Liver (tissue), 8 donors: ENCODE measurements at regions not wholly inside any gene's neighbourhood (a gene's known extent, or its start where the extent isn't known, plus 50 kb on each side); places are given as distances from the start of the nearest gene placed in this dataset.

Experiments used
- DNase-seq: peaks from one replicate; pipeline ENCODE4 v3.0.0-alpha.2; 2017; ENCODE audit warnings: low spot score
- H3K27ac ChIP-seq, 2 donors: one replicate each; pipeline ENCODE4 v1.7.0; 2013; ENCODE audit warnings: inconsistent platforms in 2 of 2, low read length in 2 of 2, control low read depth in 1 of 2, low read depth in 1 of 2, mild to moderate bottlenecking in 1 of 2
- H3K27me3 ChIP-seq, 4 donors: one replicate each; pipeline versions ENCODE4 v1.6.1 to v1.7.0; 2013; ENCODE audit warnings: low read length in 3 of 4, inconsistent platforms in 1 of 4, mild to moderate bottlenecking in 1 of 4, moderate library complexity in 1 of 4; ENCODE audit not compliant: control insufficient read depth in 4 of 4, insufficient read depth in 4 of 4
- H3K36me3 ChIP-seq, 4 donors: one replicate each; pipeline versions ENCODE4 v1.6.1 to v1.7.0; 2013; ENCODE audit warnings: low read length in 3 of 4, mild to moderate bottlenecking in 3 of 4, low read depth in 1 of 4, moderate library complexity in 1 of 4; ENCODE audit not compliant: control insufficient read depth in 4 of 4, insufficient read depth in 3 of 4
- H3K4me1 ChIP-seq, 4 donors: one replicate each; pipeline versions ENCODE4 v1.6.1 to v1.7.0; 2013; ENCODE audit warnings: low read length in 3 of 4, mild to moderate bottlenecking in 3 of 4, moderate library complexity in 1 of 4; ENCODE audit not compliant: control insufficient read depth in 4 of 4, insufficient read depth in 4 of 4
- H3K4me3 ChIP-seq, 3 donors: one replicate each; pipeline versions ENCODE4 v1.6.1 to v1.7.0; 2013; ENCODE audit warnings: low read length in 3 of 3, control low read depth in 1 of 3, low read depth in 1 of 3, mild to moderate bottlenecking in 1 of 3
- H3K9ac ChIP-seq, 2 donors: one replicate each; pipeline ENCODE4 v1.7.0; 2013; ENCODE audit warnings: low read length in 2 of 2, mild to moderate bottlenecking in 2 of 2, moderate library complexity in 2 of 2, control low read depth in 1 of 2, low read depth in 1 of 2
- H3K9me3 ChIP-seq, 4 donors: one replicate each; pipeline versions ENCODE4 v1.6.1 to v1.7.0; 2013; ENCODE audit warnings: low read length in 3 of 4; ENCODE audit not compliant: control insufficient read depth in 4 of 4
- EGR1 ChIP-seq, 2 donors: IDR thresholded peaks; 2 replicates each; pipeline ENCODE4 v1.6.1; 2016 to 2018; ENCODE audit warnings: antibody characterized with exemption in 2 of 2, low read depth in 2 of 2
- FOXA1 ChIP-seq: IDR thresholded peaks from 2 replicates; pipeline ENCODE4 v1.6.1; 2016; ENCODE audit warnings: antibody characterized with exemption
- GABPA ChIP-seq, 2 donors: IDR thresholded peaks in 1 of 2; conservative IDR thresholded peaks in 1 of 2; 2 replicates each; pipeline ENCODE4 v1.6.1; 2016; ENCODE audit warnings: antibody characterized with exemption in 2 of 2, mild to moderate bottlenecking in 1 of 2, moderate library complexity in 1 of 2
- HNF4G ChIP-seq: IDR thresholded peaks from 2 replicates; pipeline ENCODE4 v1.6.1; 2016; ENCODE audit warnings: antibody characterized with exemption
- JUND ChIP-seq, 2 donors: IDR thresholded peaks; 2 replicates each; pipeline ENCODE4 v1.6.1; 2016; ENCODE audit warnings: antibody characterized with exemption in 2 of 2
- NR2F2 ChIP-seq: IDR thresholded peaks from 2 replicates; pipeline ENCODE4 v1.6.1; 2016; ENCODE audit warnings: antibody characterized with exemption
- RAD21 ChIP-seq, 2 donors: IDR thresholded peaks; 2 replicates each; pipeline ENCODE4 v1.6.1; 2016; ENCODE audit warnings: antibody characterized with exemption in 2 of 2, mild to moderate bottlenecking in 2 of 2
- REST ChIP-seq: IDR thresholded peaks from 2 replicates; pipeline ENCODE4 v1.6.1; 2016; ENCODE audit warnings: antibody characterized with exemption, mild to moderate bottlenecking
- RXRA ChIP-seq, 2 donors: IDR thresholded peaks; 2 replicates each; pipeline ENCODE4 v1.6.1; 2017 to 2018; ENCODE audit warnings: antibody characterized with exemption in 2 of 2, mild to moderate bottlenecking in 1 of 2
- SP1 ChIP-seq: IDR thresholded peaks from 2 replicates; pipeline ENCODE4 v1.6.1; 2018; ENCODE audit warnings: antibody characterized with exemption, mild to moderate bottlenecking
- TAF1 ChIP-seq: conservative IDR thresholded peaks from 2 replicates; pipeline ENCODE4 v1.6.1; 2016; ENCODE audit warnings: antibody characterized with exemption, mild to moderate bottlenecking
- YY1 ChIP-seq: IDR thresholded peaks from 2 replicates; pipeline ENCODE4 v1.6.1; 2016; ENCODE audit warnings: antibody characterized with exemption, mild to moderate bottlenecking
- ZBTB33 ChIP-seq: IDR thresholded peaks from 2 replicates; pipeline ENCODE4 v1.6.1; 2016; ENCODE audit warnings: antibody characterized with exemption
- WGBS: extraction: QIAGEN DNeasy Blood & Tissue Kit; methylation state at CpG from one replicate; pipeline ENCODE4 v1.1.7; 2013; 5-methylcytosine and 5-hydroxymethylcytosine counted together
- TF ChIP-seq, protein P1 (sequence below): fragments of 150-350 bp; IDR thresholded peaks from 2 replicates; pipeline ENCODE4 v1.5.1; 2017; ENCODE audit warnings: improper control_type of control experiment, low read depth, low read length; ENCODE audit not compliant: missing input control
- TF ChIP-seq, protein P2 (sequence below): IDR thresholded peaks from 2 replicates; pipeline ENCODE4 v1.6.1; 2016; ENCODE audit warnings: antibody characterized with exemption
- donor health status: healthy.
- donor health status: healthy.
- donor health status: healthy.
- donor health status: healthy.
- donor health status: healthy.

DNA sequence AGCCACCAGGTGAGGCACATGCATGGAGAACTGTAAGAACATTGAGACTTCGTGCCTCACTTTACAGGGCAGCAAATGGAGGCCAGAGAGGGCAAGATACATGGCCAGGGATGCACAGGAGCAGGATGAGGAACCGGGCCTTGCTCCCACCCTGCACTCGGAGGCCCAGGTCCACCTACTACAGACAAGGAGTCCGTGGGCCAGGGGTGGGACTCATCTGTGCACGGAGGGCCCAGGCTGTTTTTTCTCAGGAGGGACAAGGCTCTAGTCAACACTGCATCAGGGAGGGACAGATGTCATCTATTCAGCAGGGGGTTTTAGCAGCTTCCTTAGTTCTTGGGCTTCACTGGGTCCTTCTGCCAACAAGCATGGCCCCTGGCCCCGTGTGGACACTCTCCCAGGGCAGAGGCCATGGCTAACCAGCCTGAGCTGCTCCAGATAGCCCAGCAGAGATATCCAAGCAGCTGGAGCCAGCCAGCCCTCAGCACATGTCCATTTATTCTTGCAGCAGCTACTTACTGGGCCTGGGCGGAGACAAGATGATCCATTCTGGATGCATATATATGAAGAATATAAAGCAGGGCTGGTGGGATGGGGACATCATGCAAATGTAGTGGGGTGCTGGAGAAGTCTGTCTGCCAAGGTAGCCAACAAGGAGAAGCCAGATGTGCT, 134.5 kb upstream of the RET start:
- 81% methylated on average over 7 of the region's 7 CpGs for WGBS
- no peaks in the 10 kb centered on the region for H3K4me1 ChIP-seq
- H3K27ac ChIP-seq = no peak overlapping the region
- TF ChIP-seq YY1 = no peak
- TF ChIP-seq TAF1 = no peak
- TF ChIP-seq RAD21 (IDR thresholded peaks at IDR 0.05) = no peak
- TF ChIP-seq, protein P1, sequence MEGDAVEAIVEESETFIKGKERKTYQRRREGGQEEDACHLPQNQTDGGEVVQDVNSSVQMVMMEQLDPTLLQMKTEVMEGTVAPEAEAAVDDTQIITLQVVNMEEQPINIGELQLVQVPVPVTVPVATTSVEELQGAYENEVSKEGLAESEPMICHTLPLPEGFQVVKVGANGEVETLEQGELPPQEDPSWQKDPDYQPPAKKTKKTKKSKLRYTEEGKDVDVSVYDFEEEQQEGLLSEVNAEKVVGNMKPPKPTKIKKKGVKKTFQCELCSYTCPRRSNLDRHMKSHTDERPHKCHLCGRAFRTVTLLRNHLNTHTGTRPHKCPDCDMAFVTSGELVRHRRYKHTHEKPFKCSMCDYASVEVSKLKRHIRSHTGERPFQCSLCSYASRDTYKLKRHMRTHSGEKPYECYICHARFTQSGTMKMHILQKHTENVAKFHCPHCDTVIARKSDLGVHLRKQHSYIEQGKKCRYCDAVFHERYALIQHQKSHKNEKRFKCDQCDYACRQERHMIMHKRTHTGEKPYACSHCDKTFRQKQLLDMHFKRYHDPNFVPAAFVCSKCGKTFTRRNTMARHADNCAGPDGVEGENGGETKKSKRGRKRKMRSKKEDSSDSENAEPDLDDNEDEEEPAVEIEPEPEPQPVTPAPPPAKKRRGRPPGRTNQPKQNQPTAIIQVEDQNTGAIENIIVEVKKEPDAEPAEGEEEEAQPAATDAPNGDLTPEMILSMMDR = no peak
- no peak for TF ChIP-seq GABPA (IDR thresholded peaks at IDR 0.05 in 1 of 2, conservative IDR thresholded peaks at IDR 0.05 in 1 of 2)
- TF ChIP-seq JUND (IDR thresholded peaks at IDR 0.05) = no peak
- TF ChIP-seq SP1 = no peak
- no peak for TF ChIP-seq RXRA (IDR thresholded peaks at IDR 0.05)
- TF ChIP-seq ZBTB33 = no peak
- no peak for TF ChIP-seq EGR1 (IDR thresholded peaks at IDR 0.05; ENCODE audit: low read depth in 2 of 2)
- TF ChIP-seq, protein P2, sequence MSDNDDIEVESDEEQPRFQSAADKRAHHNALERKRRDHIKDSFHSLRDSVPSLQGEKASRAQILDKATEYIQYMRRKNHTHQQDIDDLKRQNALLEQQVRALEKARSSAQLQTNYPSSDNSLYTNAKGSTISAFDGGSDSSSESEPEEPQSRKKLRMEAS = no peak
- TF ChIP-seq REST = no peak
- TF ChIP-seq NR2F2 = no peak
- TF ChIP-seq FOXA1 = no peak
- no peak for TF ChIP-seq HNF4G
- no peaks in the 10 kb centered on the region for H3K36me3 ChIP-seq
- H3K27me3 ChIP-seq = no peaks in the 10 kb centered on the region
- H3K4me3 ChIP-seq = no peak overlapping the region
- H3K9me3 ChIP-seq = no peaks in the 10 kb centered on the region
- H3K9ac ChIP-seq = no peak overlapping the region
- no peak for DNase-seq
